NCI-H2196 treated with DMSO at 0.1 percent for 48 hours (cell line): ENCODE measurements at regions not wholly inside any gene's neighbourhood (a gene's known extent, or its start where the extent isn't known, plus 50 kb on each side); places are given as distances from the start of the nearest gene placed in this dataset.
"Not testable (repeated sequence)": the region's sequence is repeated elsewhere in the genome, so short reads cannot be mapped to it uniquely, and the experiment has no call there.

Source experiments
- DNase-seq: peaks from one replicate; lab custom pipeline; 2025; ENCODE audit not compliant: unreplicated experiment; lab: John Stamatoyannopoulos, UW

- not testable (repeated sequence) for DNase-seq
These were observed 51.1 kb downstream of the NBPF8 start for GRCh38 chr1:120465900-120466299.

- not testable (repeated sequence) for DNase-seq
These were observed 62.8 kb downstream of the NBPF8 start for GRCh38 chr1:120477663-120478062.

- not testable (repeated sequence) for DNase-seq
These were observed 63.6 kb downstream of the NBPF8 start for GRCh38 chr1:120478400-120478799.

- DNase-seq: not testable (repeated sequence)
These were observed 72.7 kb downstream of the NBPF8 start for GRCh38 chr1:120487542-120487941.

GRCh38 chr1:120489217-120489616 is 74.4 kb downstream of the NBPF8 start:
- DNase-seq: not testable (repeated sequence)

GRCh38 chr1:120497145-120497544 is 82.3 kb downstream of the NBPF8 start:
- DNase-seq: not testable (repeated sequence)

GRCh38 chr1:120503284-120503683 is 88.4 kb downstream of the NBPF8 start:
- DNase-seq: not testable (repeated sequence)

GRCh38 chr1:120506352-120506751 is 91.5 kb downstream of the NBPF8 start:
- DNase-seq: not testable (repeated sequence)

GRCh38 chr1:120508351-120508750 is 93.5 kb downstream of the NBPF8 start:
- DNase-seq: not testable (repeated sequence)

GRCh38 chr1:120509258-120509657 is 94.4 kb downstream of the NBPF8 start:
- DNase-seq: not testable (repeated sequence)

GRCh38 chr1:120513099-120513498 is 98.3 kb downstream of the NBPF8 start:
- not testable (repeated sequence) for DNase-seq

GRCh38 chr1:120513531-120513930 is 98.7 kb downstream of the NBPF8 start:
- DNase-seq: not testable (repeated sequence)

- DNase-seq: not testable (repeated sequence)
These were observed 104.4 kb downstream of the NBPF8 start for GRCh38 chr1:120519196-120519595.

- not testable (repeated sequence) for DNase-seq
These were observed 109.6 kb downstream of the NBPF8 start for GRCh38 chr1:120524416-120524815.

GRCh38 chr1:120525386-120525785 is 110.6 kb downstream of the NBPF8 start:
- not testable (repeated sequence) for DNase-seq

GRCh38 chr1:120529475-120530089 is 114.7 kb downstream of the NBPF8 start:
- DNase-seq: not testable (repeated sequence)

GRCh38 chr1:120531455-120531854 is 116.6 kb downstream of the NBPF8 start:
- not testable (repeated sequence) for DNase-seq

- not testable (repeated sequence) for DNase-seq
These were observed 119.7 kb downstream of the NBPF8 start for GRCh38 chr1:120534361-120535047.

- not testable (repeated sequence) for DNase-seq
These were observed 120.2 kb downstream of the NBPF8 start for GRCh38 chr1:120535052-120535451.

GRCh38 chr1:120541394-120541793 is 126.6 kb downstream of the NBPF8 start:
- not testable (repeated sequence) for DNase-seq

GRCh38 chr1:120542365-120542764 is 127.5 kb downstream of the NBPF8 start:
- DNase-seq: not testable (repeated sequence)

- DNase-seq: not testable (repeated sequence)
These were observed 128.1 kb downstream of the NBPF8 start for GRCh38 chr1:120542940-120543339.
